ENCODE measurements at regions not wholly inside any gene's neighbourhood (a gene's known extent, or its start where the extent isn't known, plus 50 kb on each side); places are given as distances from the start of the nearest gene placed in this dataset.

- Histone ChIP-seq H3K36me3 (ENCODE audit: insufficient read depth in 1 of 2, low read depth in 1 of 2) (no peaks in the 10 kb centered on the region), H3K4me1 (no peaks in the 10 kb centered on the region), H3K9me3 (no peaks in the 10 kb centered on the region), H3K4me3 (no peak overlapping the region), H3K27me3 (ENCODE audit: insufficient read depth in 3 of 3, low read length in 2 of 3) (no peaks in the 10 kb centered on the region), H3K27ac (no peak overlapping the region)
- TF ChIP-seq, protein P1, sequence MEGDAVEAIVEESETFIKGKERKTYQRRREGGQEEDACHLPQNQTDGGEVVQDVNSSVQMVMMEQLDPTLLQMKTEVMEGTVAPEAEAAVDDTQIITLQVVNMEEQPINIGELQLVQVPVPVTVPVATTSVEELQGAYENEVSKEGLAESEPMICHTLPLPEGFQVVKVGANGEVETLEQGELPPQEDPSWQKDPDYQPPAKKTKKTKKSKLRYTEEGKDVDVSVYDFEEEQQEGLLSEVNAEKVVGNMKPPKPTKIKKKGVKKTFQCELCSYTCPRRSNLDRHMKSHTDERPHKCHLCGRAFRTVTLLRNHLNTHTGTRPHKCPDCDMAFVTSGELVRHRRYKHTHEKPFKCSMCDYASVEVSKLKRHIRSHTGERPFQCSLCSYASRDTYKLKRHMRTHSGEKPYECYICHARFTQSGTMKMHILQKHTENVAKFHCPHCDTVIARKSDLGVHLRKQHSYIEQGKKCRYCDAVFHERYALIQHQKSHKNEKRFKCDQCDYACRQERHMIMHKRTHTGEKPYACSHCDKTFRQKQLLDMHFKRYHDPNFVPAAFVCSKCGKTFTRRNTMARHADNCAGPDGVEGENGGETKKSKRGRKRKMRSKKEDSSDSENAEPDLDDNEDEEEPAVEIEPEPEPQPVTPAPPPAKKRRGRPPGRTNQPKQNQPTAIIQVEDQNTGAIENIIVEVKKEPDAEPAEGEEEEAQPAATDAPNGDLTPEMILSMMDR (IDR thresholded peaks at IDR 0.05), result no peak
- whole genome bisulfite sequencing, 3 donors, result 93 to 95% (median 94%) methylated on average over 18 to 26 of the region's 26 CpGs
- DNase-seq, result no peak
- ATAC-seq, result no peak
- intact Hi-C loops (cut with DNase I), result no loop called here
Observed at GRCh38 chr1:14420686-14421085, 177.8 kb upstream of the KAZN start.

DNA sequence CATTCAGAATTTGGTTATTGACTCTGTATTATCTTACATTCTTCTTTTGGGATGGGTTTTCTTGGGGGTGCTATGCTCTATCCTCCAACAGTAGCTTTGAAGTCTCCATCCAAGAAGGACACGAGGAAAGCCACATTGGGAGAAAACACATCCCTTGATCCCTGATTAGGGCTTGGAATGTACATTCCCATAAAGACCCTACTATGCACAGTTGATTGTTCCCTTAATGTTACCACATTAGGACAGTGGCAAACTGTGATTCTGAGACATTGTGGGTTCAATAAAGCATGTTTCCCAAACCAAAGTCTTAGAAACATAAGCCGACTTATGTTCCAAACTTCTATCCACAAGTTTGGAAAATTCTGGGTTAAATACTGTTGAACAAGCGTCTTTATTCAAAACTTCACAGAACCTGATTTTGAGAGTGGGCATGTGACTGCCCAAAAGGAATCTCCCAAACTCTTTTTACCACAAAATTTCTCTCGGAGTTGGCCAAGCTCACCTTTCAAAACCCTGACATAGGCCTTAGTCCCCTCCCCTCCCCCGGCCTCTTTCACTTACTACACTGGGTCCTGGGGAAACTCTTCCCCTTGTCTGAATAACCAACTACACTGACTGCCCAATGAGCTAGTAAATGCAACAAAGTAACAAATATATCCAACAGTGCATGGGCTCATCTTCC is 177.0 kb upstream of the KAZN start:
- no peaks in the 10 kb centered on the region for H3K36me3 ChIP-seq (ENCODE audit: insufficient read depth in 1 of 2, low read depth in 1 of 2)
- DNase-seq, result no peak
- H3K4me3 ChIP-seq, result no peak overlapping the region
- intact Hi-C loops (cut with DNase I), result no loop called here
- WGBS, 3 donors, result 88 to 93% (median 91%) methylated on average over 5 of the region's 5 CpGs
- ATAC-seq, result no peak
- no peak overlapping the region for H3K27ac ChIP-seq
- H3K27me3 ChIP-seq (ENCODE audit: insufficient read depth in 3 of 3, low read length in 2 of 3), result no peaks in the 10 kb centered on the region
- H3K9me3 ChIP-seq, result no peaks in the 10 kb centered on the region
- TF ChIP-seq, protein P1 (IDR thresholded peaks at IDR 0.05), result no peak
- H3K4me1 ChIP-seq, result no peaks in the 10 kb centered on the region

DNA sequence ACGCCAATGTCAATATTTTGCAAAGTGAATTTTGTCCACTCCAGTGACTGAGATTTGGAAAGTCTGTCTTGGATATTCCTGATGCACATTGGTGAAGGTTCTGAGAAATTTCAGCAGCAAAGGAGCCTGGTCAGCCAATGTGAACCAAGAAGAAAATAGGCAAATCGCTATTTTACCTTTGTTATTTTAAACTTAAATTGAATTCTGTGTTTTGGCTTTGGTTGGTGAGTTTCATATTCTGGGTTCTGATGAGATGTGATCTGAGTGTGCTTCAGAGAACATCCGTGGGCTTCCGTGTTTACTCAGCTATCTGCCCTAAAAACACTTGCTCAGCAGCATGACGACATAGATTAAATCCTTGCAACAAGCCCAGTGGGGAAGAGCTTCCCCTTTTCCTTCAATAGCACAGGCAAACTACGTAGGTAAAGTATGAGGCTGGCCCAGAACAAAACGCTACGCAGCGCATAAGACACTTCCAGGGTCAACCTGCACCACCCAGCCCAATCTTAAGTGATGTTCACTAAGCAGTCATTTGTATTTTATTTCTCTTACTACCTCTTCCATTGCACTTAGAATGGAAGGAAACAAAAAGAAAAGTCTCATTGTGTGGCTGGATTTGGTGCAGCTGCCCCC is 176.4 kb upstream of the KAZN start:
- H3K4me3 ChIP-seq, result no peak overlapping the region
- no peak for ATAC-seq
- no peaks in the 10 kb centered on the region for H3K4me1 ChIP-seq
- H3K9me3 ChIP-seq, result no peaks in the 10 kb centered on the region
- TF ChIP-seq, protein P1 (IDR thresholded peaks at IDR 0.05), result no peak
- H3K36me3 ChIP-seq (ENCODE audit: insufficient read depth in 1 of 2, low read depth in 1 of 2), result no peaks in the 10 kb centered on the region
- intact Hi-C loops (cut with DNase I), result no loop called here
- no peak overlapping the region for H3K27ac ChIP-seq
- DNase-seq, result no peak
- 80 to 91% (median 87%) methylated on average over 9 of the region's 9 CpGs for WGBS, 3 donors
- no peaks in the 10 kb centered on the region for H3K27me3 ChIP-seq (ENCODE audit: insufficient read depth in 3 of 3, low read length in 2 of 3)

GRCh38 chr1:14424325-14425002 is 174.0 kb upstream of the KAZN start:
- H3K27me3 ChIP-seq (ENCODE audit: insufficient read depth in 3 of 3, low read length in 2 of 3), result no peaks in the 10 kb centered on the region
- H3K36me3 ChIP-seq (ENCODE audit: insufficient read depth in 1 of 2, low read depth in 1 of 2), result no peaks in the 10 kb centered on the region
- 91 to 93% (median 91%) methylated on average over 9 of the region's 9 CpGs for WGBS, 3 donors
- no peak overlapping the region for H3K27ac ChIP-seq
- no peak overlapping the region for H3K4me3 ChIP-seq
- TF ChIP-seq, protein P1 (IDR thresholded peaks at IDR 0.05), result no peak
- intact Hi-C loops (cut with DNase I), result no loop called here
- no peaks in the 10 kb centered on the region for H3K9me3 ChIP-seq
- no peak for ATAC-seq
- H3K4me1 ChIP-seq, result no peaks in the 10 kb centered on the region
- DNase-seq, result no peak

All from psoas muscle (tissue), 7 donors.